ENCODE measurements at regions not wholly inside any gene's neighbourhood (a gene's known extent, or its start where the extent isn't known, plus 50 kb on each side); places are given as distances from the start of the nearest gene placed in this dataset.

DNA sequence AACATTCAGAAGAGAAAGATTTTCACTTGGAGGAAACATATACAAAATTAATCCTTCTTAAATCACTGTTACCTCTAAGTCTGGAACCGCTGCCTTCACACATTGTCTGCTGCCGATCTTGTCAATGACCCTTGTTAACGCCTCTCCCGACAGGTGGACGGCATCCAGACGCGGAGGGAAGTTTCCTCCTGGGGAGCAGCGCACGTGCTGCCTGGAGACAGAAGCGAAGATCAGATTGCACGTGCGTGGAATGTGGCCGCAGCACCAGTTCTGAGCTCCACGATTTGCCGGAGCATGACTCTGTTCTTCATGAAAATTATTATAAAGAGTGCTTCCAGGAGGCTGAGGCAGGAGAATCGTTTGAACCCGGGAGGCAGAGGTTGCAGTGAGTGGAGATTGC lies 183.6 kb upstream of the IRX4 start:
- TF ChIP-seq EZH2 (IDR thresholded peaks at IDR 0.05; ENCODE audit: borderline replicate concordance, low read length), result no peak
- TF ChIP-seq, protein P1, sequence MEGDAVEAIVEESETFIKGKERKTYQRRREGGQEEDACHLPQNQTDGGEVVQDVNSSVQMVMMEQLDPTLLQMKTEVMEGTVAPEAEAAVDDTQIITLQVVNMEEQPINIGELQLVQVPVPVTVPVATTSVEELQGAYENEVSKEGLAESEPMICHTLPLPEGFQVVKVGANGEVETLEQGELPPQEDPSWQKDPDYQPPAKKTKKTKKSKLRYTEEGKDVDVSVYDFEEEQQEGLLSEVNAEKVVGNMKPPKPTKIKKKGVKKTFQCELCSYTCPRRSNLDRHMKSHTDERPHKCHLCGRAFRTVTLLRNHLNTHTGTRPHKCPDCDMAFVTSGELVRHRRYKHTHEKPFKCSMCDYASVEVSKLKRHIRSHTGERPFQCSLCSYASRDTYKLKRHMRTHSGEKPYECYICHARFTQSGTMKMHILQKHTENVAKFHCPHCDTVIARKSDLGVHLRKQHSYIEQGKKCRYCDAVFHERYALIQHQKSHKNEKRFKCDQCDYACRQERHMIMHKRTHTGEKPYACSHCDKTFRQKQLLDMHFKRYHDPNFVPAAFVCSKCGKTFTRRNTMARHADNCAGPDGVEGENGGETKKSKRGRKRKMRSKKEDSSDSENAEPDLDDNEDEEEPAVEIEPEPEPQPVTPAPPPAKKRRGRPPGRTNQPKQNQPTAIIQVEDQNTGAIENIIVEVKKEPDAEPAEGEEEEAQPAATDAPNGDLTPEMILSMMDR (IDR thresholded peaks at IDR 0.05; ENCODE audit: low read length), result no peak

Data from OCI-LY1 (cell line).